Neural progenitor cell (in vitro differentiated cells): ENCODE measurements at regions not wholly inside any gene's neighbourhood (a gene's known extent, or its start where the extent isn't known, plus 50 kb on each side); places are given as distances from the start of the nearest gene placed in this dataset.

Experiments used
- DNase-seq: peaks from one replicate; pipeline ENCODE4 v3.0.0-alpha.2; 2016; ENCODE audit warnings: low spot score
- H2AFZ ChIP-seq: fragments of 200-600 bp; sonication (generic); replicated peaks from 2 replicates; pipeline ENCODE4 v1.6.1; 2016; ENCODE audit warnings: antibody characterized with exemption
- H3F3A ChIP-seq: fragments of 200-600 bp; sonication (generic); 2 replicates; pipeline ENCODE4 v1.6.1; 2016; ENCODE audit warnings: antibody characterized with exemption, low read depth
- H3K27ac ChIP-seq: fragments of 200-600 bp; sonication (generic); 2 replicates; pipeline ENCODE4 v1.5.1; 2016; ENCODE audit warnings: mild to moderate bottlenecking
- H3K27me3 ChIP-seq: fragments of 200-600 bp; sonication (generic); 2 replicates; pipeline ENCODE4 v1.6.1; 2016; ENCODE audit warnings: mild to moderate bottlenecking, moderate library complexity
- H3K36me3 ChIP-seq: fragments of 200-600 bp; sonication (generic); 2 replicates; pipeline ENCODE4 v1.5.1; 2016
- H3K4me1 ChIP-seq: fragments of 200-600 bp; sonication (generic); 2 replicates; pipeline ENCODE4 v1.6.1; 2016; ENCODE audit warnings: mixed run types
- H3K4me2 ChIP-seq: fragments of 200-600 bp; sonication (generic); 2 replicates; pipeline ENCODE4 v1.6.1; 2016
- H3K4me3 ChIP-seq: fragments of 200-600 bp; sonication (generic); 2 replicates; pipeline ENCODE4 v1.5.1; 2016
- H3K79me2 ChIP-seq: fragments of 200-600 bp; sonication (generic); 2 replicates; pipeline ENCODE4 v1.6.1; 2016; ENCODE audit warnings: low read depth
- H3K9ac ChIP-seq: fragments of 200-600 bp; sonication (generic); 2 replicates; pipeline ENCODE4 v1.6.1; 2016
- H3K9me3 ChIP-seq: fragments of 200-600 bp; sonication (generic); 2 replicates; pipeline ENCODE4 v1.5.1; 2016; ENCODE audit warnings: low read depth
- H4K20me1 ChIP-seq: fragments of 200-600 bp; sonication (generic); 2 replicates; pipeline ENCODE4 v1.6.1; 2016; ENCODE audit warnings: low read depth
- H3K27ac Mint-ChIP-seq: 3 replicates; pipeline ENCODE4 v1.8.0; 2021; ENCODE audit warnings: mixed read lengths
- H3K27me3 Mint-ChIP-seq: 2 replicates; pipeline ENCODE4 v1.8.0; 2022; ENCODE audit warnings: low read depth, mild to moderate bottlenecking, inconsistent platforms, moderate library complexity, mixed read lengths; ENCODE audit not compliant: insufficient read depth
- H3K36me3 Mint-ChIP-seq: 3 replicates; pipeline ENCODE4 v1.8.0; 2021; ENCODE audit warnings: mixed read lengths
- H3K4me1 Mint-ChIP-seq: 3 replicates; pipeline ENCODE4 v1.8.0; 2021; ENCODE audit warnings: mixed read lengths
- H3K4me3 Mint-ChIP-seq: 3 replicates; pipeline ENCODE4 v1.8.0; 2021; ENCODE audit warnings: mild to moderate bottlenecking, moderate library complexity, mixed read lengths
- H3K9me3 Mint-ChIP-seq: 3 replicates; pipeline ENCODE4 v1.8.0; 2020; ENCODE audit warnings: mixed read lengths
- CTCF ChIP-seq: fragments of 200-600 bp; sonication (generic); IDR thresholded peaks from 2 replicates; pipeline ENCODE4 v1.5.1; 2017; ENCODE audit warnings: antibody characterized with exemption, mild to moderate bottlenecking
- EZH2 ChIP-seq: fragments of 200-600 bp; sonication (generic); IDR thresholded peaks from 2 replicates; pipeline ENCODE4 v1.6.1; 2017; ENCODE audit warnings: antibody characterized with exemption, mild to moderate bottlenecking, moderate library complexity
- EZH2phosphoT487 ChIP-seq: fragments of 200-600 bp; sonication (generic); IDR thresholded peaks from 2 replicates; pipeline ENCODE4 v1.6.1; 2017; ENCODE audit warnings: antibody characterized with exemption

DNA sequence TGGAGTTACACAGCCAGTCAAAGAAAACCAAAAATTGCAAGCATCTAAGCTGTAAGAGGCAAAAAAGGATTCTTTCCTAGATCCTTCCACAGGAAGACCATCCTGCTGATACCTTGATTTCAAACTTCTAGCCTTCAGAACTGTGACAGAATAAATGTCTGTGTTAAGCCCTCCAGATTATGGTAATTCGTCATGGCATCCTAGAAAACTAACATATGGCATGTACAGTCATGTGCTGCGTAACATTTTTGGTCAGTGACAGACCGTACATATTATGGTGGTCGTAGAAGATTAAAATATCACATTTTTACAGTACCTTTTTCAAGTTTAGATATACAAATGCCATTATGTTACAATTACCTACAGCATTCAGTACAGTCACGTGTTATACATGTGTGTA, 660.9 kb upstream of the LMO3 start:
- Mint-ChIP-seq H3K36me3 (no peaks in the 10 kb centered on the region), H3K27me3 (no peaks in the 10 kb centered on the region), H3K27ac (no peak overlapping the region), H3K4me3 (no peak overlapping the region), H3K4me1 (no peaks in the 10 kb centered on the region), H3K9me3 (no peaks in the 10 kb centered on the region)
- Histone ChIP-seq H3K9ac (no peak overlapping the region), H3K4me2 (no peak overlapping the region), H3K4me3 (no peak overlapping the region), H3K79me2 (no peaks in the 10 kb centered on the region), H3F3A (no peaks in the 10 kb centered on the region), H3K27ac (no peak overlapping the region), H3K27me3 (no peaks in the 10 kb centered on the region), H3K4me1 (no peaks in the 10 kb centered on the region), H3K9me3 (no peaks in the 10 kb centered on the region), H2AFZ (no peak overlapping the region), H4K20me1 (no peaks in the 10 kb centered on the region), H3K36me3 (no peaks in the 10 kb centered on the region)
- TF ChIP-seq CTCF (no peak), EZH2 (no peak), EZH2phosphoT487 (no peak)
- DNase-seq: no peak

DNA sequence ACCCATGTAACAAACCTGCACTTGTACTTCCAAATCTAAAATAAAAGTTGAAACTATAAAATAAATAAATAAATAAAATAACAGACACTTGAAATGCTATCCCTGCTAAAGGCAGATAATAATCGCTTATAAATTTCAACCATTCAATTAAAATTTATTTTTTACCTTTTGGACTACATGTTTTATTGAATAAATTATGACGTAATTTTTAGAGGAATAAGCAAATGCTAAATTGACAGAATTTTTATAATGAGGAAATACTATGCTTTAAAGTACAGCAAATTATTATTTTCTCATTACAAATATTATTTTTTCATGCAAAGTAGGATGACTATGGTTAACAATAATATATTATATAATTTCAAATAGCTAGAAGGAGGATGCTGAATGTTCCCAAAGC, 658.6 kb upstream of the LMO3 start:
- H3K9me3 Mint-ChIP-seq: no peaks in the 10 kb centered on the region
- no peak overlapping the region for H3K4me3 ChIP-seq
- no peaks in the 10 kb centered on the region for H3K9me3 ChIP-seq
- no peak overlapping the region for H3K9ac ChIP-seq
- no peaks in the 10 kb centered on the region for H4K20me1 ChIP-seq
- no peaks in the 10 kb centered on the region for H3K36me3 ChIP-seq
- no peaks in the 10 kb centered on the region for H3K4me1 Mint-ChIP-seq
- H3K79me2 ChIP-seq: no peaks in the 10 kb centered on the region
- no peak overlapping the region for H3K27ac ChIP-seq
- no peak overlapping the region for H3K4me2 ChIP-seq
- H3K27me3 Mint-ChIP-seq: no peaks in the 10 kb centered on the region
- no peaks in the 10 kb centered on the region for H3K36me3 Mint-ChIP-seq
- no peak for TF ChIP-seq EZH2phosphoT487
- TF ChIP-seq EZH2: no peak
- TF ChIP-seq CTCF: no peak
- DNase-seq: no peak
- H3F3A ChIP-seq: peaks cover 5% of the 10 kb centered on the region
- H2AFZ ChIP-seq: no peak overlapping the region
- no peak overlapping the region for H3K4me3 Mint-ChIP-seq
- H3K4me1 ChIP-seq: no peaks in the 10 kb centered on the region
- H3K27ac Mint-ChIP-seq: no peak overlapping the region
- H3K27me3 ChIP-seq: no peaks in the 10 kb centered on the region

DNA sequence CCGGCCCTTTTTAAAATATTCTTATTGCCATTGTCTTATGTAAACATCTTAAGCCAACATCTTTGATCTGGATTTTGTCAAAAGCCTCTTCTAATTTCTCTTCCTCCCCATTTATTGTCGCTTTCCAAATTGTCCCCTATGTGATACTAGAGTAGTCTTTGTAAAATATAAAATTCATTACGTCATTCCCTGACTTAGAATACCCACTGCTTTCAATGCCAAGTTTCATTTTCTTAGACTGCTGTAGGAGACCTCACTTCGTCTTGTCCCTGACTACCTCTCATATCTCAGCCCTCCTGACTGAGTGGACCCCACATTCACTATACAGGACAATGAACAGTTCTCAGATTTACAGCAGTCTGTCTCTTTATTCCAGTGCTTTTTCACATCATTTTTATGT, 633.9 kb upstream of the LMO3 start:
- Histone ChIP-seq H3K4me3 (no peak overlapping the region), H3K4me2 (no peak overlapping the region), H3K27me3 (no peaks in the 10 kb centered on the region), H3F3A (no peaks in the 10 kb centered on the region), H3K79me2 (no peaks in the 10 kb centered on the region), H3K4me1 (peaks cover 6% of the 10 kb centered on the region), H3K36me3 (no peaks in the 10 kb centered on the region), H4K20me1 (no peaks in the 10 kb centered on the region), H3K9me3 (no peaks in the 10 kb centered on the region), H2AFZ (no peak overlapping the region), H3K27ac (no peak overlapping the region), H3K9ac (no peak overlapping the region)
- no peak overlapping the region for H3K27ac Mint-ChIP-seq
- no peak for DNase-seq
- H3K36me3 Mint-ChIP-seq: no peaks in the 10 kb centered on the region
- H3K9me3 Mint-ChIP-seq: peaks cover 6% of the 10 kb centered on the region
- H3K4me3 Mint-ChIP-seq: no peak overlapping the region
- H3K27me3 Mint-ChIP-seq: no peaks in the 10 kb centered on the region
- TF ChIP-seq EZH2phosphoT487 (no peak), CTCF (no peak), EZH2 (no peak)
- no peaks in the 10 kb centered on the region for H3K4me1 Mint-ChIP-seq

- DNase-seq: peak; percentile 4
- H3K9me3 Mint-ChIP-seq: no peaks in the 10 kb centered on the region
- Histone ChIP-seq H3K27me3 (no peaks in the 10 kb centered on the region), H3K4me1 (peaks cover 6% of the 10 kb centered on the region), H4K20me1 (no peaks in the 10 kb centered on the region), H3K79me2 (no peaks in the 10 kb centered on the region), H3K36me3 (no peaks in the 10 kb centered on the region), H3K4me3 (no peak overlapping the region), H3K27ac (no peak overlapping the region), H3K9me3 (no peaks in the 10 kb centered on the region), H3F3A (no peaks in the 10 kb centered on the region), H3K4me2 (peak overlapping the region; percentile 32), H2AFZ (peak overlapping the region; percentile 69), H3K9ac (no peak overlapping the region)
- H3K4me1 Mint-ChIP-seq: no peaks in the 10 kb centered on the region
- H3K27me3 Mint-ChIP-seq: no peaks in the 10 kb centered on the region
- TF ChIP-seq EZH2phosphoT487 (no peak), CTCF (no peak), EZH2 (no peak)
- H3K4me3 Mint-ChIP-seq: no peak overlapping the region
- H3K27ac Mint-ChIP-seq: no peak overlapping the region
- no peaks in the 10 kb centered on the region for H3K36me3 Mint-ChIP-seq
Observed at GRCh38 chr12:17235996-17236395, 630.0 kb upstream of the LMO3 start.
